ENCODE measurements at regions not wholly inside any gene's neighbourhood (a gene's known extent, or its start where the extent isn't known, plus 50 kb on each side); places are given as distances from the start of the nearest gene placed in this dataset.

DNA sequence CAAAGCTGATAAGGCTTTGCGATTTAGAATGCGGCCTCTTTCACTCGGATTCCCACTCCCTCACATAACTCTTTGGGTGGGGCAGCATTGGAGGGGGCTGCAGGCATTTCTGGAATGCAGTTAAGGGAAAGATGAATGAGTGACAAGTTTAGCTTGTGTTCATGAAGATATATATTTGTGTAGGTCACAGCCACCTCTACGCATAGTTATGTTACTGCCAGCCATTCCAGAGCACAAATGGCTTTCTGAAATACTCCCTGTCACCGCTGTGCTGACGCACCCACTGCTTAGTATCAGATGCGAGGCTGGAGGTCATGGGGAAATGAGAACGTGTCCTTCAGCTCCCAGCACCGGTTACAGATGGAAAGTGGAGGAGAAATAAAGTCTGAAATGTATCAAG, 54.1 kb upstream of the ATP1A1 start:
- TF ChIP-seq, protein P1, sequence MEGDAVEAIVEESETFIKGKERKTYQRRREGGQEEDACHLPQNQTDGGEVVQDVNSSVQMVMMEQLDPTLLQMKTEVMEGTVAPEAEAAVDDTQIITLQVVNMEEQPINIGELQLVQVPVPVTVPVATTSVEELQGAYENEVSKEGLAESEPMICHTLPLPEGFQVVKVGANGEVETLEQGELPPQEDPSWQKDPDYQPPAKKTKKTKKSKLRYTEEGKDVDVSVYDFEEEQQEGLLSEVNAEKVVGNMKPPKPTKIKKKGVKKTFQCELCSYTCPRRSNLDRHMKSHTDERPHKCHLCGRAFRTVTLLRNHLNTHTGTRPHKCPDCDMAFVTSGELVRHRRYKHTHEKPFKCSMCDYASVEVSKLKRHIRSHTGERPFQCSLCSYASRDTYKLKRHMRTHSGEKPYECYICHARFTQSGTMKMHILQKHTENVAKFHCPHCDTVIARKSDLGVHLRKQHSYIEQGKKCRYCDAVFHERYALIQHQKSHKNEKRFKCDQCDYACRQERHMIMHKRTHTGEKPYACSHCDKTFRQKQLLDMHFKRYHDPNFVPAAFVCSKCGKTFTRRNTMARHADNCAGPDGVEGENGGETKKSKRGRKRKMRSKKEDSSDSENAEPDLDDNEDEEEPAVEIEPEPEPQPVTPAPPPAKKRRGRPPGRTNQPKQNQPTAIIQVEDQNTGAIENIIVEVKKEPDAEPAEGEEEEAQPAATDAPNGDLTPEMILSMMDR (IDR thresholded peaks at IDR 0.05): no peak
- TF ChIP-seq POLR2A (IDR thresholded peaks at IDR 0.05): no peak

All from testis (tissue), 2 donors.